Activated T-helper 1 cell treated with anti-CD3 and anti-CD28 coated beads, Interleukin-12 subunit alpha, Interleukin-12 subunit beta, Interleukin-2, Interleukin-4 antibody, amounts not matched to agents 30 ng/mL and 10 ng/mL and 1 ng/mL, durations not matched to agents 14 hours and 24 hours and 36 hours (primary cell): ENCODE measurements at regions not wholly inside any gene's neighbourhood (a gene's known extent, or its start where the extent isn't known, plus 50 kb on each side); places are given as distances from the start of the nearest gene placed in this dataset.

Source experiments
- DNase-seq: peaks from one replicate; pipeline ENCODE4 v3.0.0; 2021; ENCODE audit warnings: low spot score
- H3K27ac Mint-ChIP-seq: one replicate; pipeline ENCODE4 v1.8.0; 2021; ENCODE audit warnings: mild to moderate bottlenecking, mixed read lengths
- H3K27me3 Mint-ChIP-seq: one replicate; pipeline ENCODE4 v1.8.0; 2022; ENCODE audit warnings: mild to moderate bottlenecking, moderate library complexity, mixed read lengths; ENCODE audit not compliant: insufficient read depth
- H3K36me3 Mint-ChIP-seq: one replicate; pipeline ENCODE4 v1.8.0; 2021; ENCODE audit warnings: low read depth, mixed read lengths
- H3K4me1 Mint-ChIP-seq: one replicate; pipeline ENCODE4 v1.8.0; 2021; ENCODE audit warnings: low read depth, mixed read lengths
- H3K4me3 Mint-ChIP-seq: one replicate; pipeline ENCODE4 v1.8.0; 2021; ENCODE audit warnings: mild to moderate bottlenecking, moderate library complexity, mixed read lengths
- H3K9me3 Mint-ChIP-seq: one replicate; pipeline ENCODE4 v1.8.0; 2021; ENCODE audit warnings: mixed read lengths
- intact Hi-C: fragments of 100-400 bp; cut with micrococcal nuclease; formaldehyde crosslinking; loops from one replicate; pipeline ENCODE4 v1.15.1; 2024

DNA sequence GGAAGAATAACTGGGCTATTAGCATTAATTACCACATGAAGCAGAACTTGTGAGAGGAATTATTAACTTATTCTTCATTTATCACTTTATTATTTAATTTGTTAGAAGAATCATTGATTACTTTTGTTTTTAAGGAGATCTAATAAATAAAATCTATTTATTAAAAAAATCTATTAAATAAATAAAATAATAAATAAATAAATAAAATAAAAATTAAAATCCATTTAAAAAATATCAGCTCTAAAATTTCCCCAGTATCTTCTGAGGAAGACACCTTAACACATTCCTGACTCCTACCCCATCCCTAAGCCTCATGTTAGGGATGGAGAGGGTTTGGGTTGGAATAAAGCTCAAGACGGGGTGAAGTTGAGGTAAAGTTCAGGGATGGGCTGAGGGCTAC, 231.4 kb downstream of the CLIC5 start:
- Mint-ChIP-seq H3K36me3 (no peaks in the 10 kb centered on the region), H3K4me1 (no peaks in the 10 kb centered on the region), H3K4me3 (no peak overlapping the region), H3K27me3 (peaks cover 7% of the 10 kb centered on the region), H3K27ac (no peak overlapping the region), H3K9me3 (no peaks in the 10 kb centered on the region)
- intact Hi-C loops, result no loop called here
- no peak for DNase-seq

DNA sequence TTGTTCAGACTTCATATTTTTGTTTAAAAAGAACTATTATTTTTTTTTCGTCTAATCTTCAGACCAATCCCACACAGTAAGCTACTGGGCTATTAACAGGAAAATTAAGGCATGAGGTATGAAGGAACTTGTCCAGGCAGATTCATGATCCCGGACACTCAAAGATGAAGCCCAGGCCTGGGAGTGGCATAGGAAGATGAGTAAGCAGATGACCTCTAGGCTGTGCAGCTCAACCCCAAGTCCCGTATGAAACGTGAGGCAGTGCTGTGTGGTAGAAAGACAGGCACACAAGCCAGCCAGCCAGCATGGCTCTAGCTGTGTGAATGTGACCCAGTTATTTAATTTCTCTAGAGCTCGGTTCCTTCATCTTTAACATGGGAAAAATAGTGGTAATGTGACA, 231.9 kb downstream of the CLIC5 start:
- Mint-ChIP-seq H3K4me3 (no peak overlapping the region), H3K36me3 (no peaks in the 10 kb centered on the region)
- DNase-seq, result no peak

DNA sequence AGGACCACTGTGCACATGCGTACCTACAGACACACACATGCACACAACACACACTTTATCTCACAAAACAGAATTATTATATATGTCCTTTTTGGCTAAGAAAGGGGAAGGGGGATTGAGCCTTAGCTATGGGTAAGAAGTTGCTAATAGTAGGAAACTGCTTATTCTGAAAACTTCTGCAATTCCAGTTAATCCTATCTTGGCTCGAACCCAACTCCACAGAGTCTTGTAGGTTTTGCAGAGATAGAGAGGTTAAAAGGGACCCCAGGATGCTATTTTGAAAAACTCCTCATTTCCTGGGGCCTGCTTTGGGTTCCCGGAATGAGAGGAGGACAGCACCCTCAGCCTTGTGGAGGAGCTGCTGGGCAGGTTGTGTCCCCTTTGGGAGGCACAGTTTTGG, 233.8 kb downstream of the CLIC5 start:
- intact Hi-C loops, result no loop called here
- Mint-ChIP-seq H3K27me3 (peaks cover 9% of the 10 kb centered on the region), H3K4me3 (no peak overlapping the region), H3K9me3 (no peaks in the 10 kb centered on the region), H3K36me3 (peaks cover 2% of the 10 kb centered on the region), H3K4me1 (no peaks in the 10 kb centered on the region), H3K27ac (no peak overlapping the region)
- no peak for DNase-seq

More for the DNA sequence above, 231.9 kb downstream of the CLIC5 start:
- Mint-ChIP-seq H3K27me3 (peaks cover 7% of the 10 kb centered on the region), H3K9me3 (no peaks in the 10 kb centered on the region), H3K4me1 (no peaks in the 10 kb centered on the region), H3K27ac (no peak overlapping the region)
- intact Hi-C loops, result no loop called here

DNA sequence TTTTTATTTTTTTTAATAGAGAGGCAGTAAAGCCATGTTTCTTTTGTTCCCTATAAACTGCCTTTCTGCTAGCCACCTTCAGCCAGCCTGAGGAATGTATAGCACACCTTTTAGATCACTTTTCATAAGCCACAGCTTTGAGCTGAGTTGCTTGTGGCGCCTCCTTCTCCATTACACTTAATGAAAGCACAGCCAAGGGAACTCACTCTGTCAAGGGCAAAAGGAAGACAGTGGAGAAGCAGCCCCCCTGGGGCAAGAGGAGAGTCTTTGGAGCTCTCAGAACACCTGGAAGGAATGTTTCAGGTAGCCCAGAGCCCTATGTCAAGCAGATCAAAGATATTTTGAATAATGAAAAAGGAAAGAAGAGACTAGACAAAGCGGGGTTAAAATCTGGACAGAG, 235.1 kb downstream of the CLIC5 start:
- Mint-ChIP-seq H3K4me1 (no peaks in the 10 kb centered on the region), H3K36me3 (peaks cover 2% of the 10 kb centered on the region), H3K4me3 (no peak overlapping the region), H3K9me3 (no peaks in the 10 kb centered on the region), H3K27ac (no peak overlapping the region), H3K27me3 (peaks cover 9% of the 10 kb centered on the region)
- DNase-seq, result no peak
- intact Hi-C loops, result no loop called here

DNA sequence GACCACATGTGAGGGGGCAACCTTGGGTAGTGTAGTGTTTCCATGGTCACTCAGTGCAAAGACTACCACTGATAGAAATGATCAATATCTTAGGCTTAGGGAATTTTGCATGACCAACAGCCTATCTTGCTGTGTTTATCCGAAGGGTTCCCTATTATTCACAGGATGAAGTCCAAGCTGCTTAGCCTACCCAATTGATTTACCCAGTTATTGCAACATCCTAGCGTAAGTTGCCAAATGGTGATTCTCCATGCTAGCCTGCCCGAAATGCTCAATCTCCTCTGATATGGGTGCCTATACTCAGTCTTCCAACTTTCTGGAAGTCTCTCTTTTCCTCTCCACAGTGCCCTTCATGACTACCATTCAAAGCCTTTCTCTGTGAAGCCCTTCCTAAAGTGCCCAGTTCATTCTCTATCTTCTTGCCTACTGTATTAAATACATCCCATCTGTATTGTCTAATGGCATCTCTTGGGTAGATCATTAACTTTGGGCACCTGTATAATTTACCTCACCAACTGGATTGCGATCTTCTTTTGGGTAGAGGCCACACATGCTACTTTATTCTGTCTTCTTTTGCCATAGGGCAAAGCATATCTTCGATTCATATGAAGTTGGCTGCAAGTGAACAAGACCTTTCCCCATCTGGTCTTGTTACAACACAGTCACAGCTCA, 240.5 kb downstream of the CLIC5 start:
- Mint-ChIP-seq H3K36me3 (peaks cover 4% of the 10 kb centered on the region), H3K27ac (no peak overlapping the region), H3K4me1 (no peaks in the 10 kb centered on the region), H3K27me3 (peaks cover 2% of the 10 kb centered on the region), H3K4me3 (no peak overlapping the region), H3K9me3 (peaks cover 6% of the 10 kb centered on the region)
- intact Hi-C loops, result no loop called here
- no peak for DNase-seq

DNA sequence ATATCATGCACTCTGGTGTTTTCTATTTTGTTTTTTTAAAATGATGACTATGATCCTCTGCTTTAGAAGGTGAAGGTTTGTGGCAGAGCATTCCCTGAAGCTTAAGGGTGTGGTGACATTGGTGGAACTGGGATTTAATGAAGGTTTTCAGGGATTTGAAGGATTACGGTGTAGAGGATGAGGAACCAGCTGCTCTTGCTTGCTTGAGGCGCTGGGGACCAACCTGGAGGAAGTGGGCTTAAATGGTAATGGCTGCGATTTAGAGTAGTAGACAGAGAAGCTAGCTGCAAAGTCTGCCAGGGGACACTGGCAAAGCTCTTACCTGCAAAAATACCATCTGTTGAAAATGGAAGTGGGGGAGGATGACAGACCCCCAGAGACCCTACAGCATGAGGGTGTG, 241.8 kb downstream of the CLIC5 start:
- Mint-ChIP-seq H3K27ac (no peak overlapping the region), H3K36me3 (peaks cover 4% of the 10 kb centered on the region), H3K27me3 (peaks cover 5% of the 10 kb centered on the region), H3K9me3 (peaks cover 14% of the 10 kb centered on the region), H3K4me3 (no peak overlapping the region), H3K4me1 (no peaks in the 10 kb centered on the region)
- DNase-seq, result no peak
- intact Hi-C loops, result no loop called here

DNA sequence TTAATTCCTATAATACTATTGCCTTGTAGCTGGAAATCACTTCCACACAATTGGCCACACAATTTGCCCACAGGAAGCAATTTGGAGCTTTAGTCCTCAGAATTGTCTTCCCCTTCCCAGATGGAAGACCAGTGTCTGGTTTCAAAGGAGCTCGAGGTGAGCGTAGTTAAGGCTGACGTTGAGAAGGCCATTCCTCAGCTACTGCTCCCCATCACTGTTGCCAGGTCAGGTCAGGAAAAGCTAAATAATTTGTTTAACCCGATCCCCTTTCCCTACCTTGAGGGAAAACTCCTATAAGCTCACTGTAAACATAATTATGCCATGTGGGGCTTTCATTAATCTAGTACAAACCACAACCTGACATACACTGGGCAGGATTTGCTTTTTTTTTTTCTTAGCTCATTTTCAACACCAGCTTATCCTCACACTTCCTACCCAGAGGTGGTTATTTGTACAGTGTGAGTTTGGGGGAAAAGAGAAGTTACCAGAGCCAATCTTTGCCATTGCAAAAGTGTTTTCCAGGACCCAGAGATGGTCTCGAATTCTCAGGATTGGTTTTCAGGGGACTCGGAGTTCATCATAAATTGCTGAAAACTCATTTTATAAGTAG, 242.7 kb downstream of the CLIC5 start:
- Mint-ChIP-seq H3K27ac (no peak overlapping the region), H3K9me3 (peaks cover 14% of the 10 kb centered on the region), H3K4me1 (no peaks in the 10 kb centered on the region), H3K4me3 (no peak overlapping the region), H3K36me3 (peaks cover 4% of the 10 kb centered on the region), H3K27me3 (peaks cover 3% of the 10 kb centered on the region)
- no peak for DNase-seq
- intact Hi-C loops, result no loop called here

DNA sequence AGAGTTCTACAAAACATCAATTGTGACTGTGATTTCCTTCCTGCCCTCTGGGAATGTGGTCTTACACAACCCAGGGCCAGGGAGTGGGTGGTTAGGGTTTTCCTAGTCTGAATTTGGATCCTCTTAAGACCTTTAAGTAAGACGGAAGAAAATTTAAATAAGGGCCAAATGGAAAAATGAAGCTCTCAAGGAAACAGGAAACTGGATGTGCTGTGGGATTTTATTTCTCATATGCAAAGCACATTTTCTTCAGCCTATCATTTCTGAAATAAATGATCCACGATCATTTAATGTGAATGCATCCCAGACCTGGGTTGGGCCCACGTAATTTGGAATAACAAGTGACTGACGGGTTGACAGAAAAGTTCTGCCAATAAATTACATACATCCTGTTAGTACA, 243.6 kb downstream of the CLIC5 start:
- no peak for DNase-seq
- Mint-ChIP-seq H3K4me1 (no peaks in the 10 kb centered on the region), H3K36me3 (peaks cover 2% of the 10 kb centered on the region), H3K27me3 (peaks cover 3% of the 10 kb centered on the region), H3K9me3 (peaks cover 14% of the 10 kb centered on the region), H3K27ac (no peak overlapping the region), H3K4me3 (no peak overlapping the region)
- intact Hi-C loops, result no loop called here

DNA sequence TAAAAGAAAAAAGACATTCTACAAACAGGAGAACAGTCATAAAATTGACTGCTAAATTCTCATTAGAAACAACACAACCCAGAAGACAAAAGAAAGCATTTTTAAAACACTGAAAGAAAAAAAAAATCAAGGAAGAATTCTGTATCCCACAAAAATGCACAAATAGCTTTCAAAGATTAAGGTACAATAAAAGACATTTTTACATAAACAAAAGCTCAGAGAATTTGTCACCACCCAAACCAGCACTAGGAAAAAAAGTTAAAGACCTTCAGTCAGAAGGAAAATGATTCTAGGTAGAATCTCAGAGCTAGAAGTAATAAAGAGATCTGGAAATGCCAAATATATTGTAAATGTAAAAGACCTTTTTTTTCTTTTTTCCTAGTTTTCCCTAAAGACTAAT, 252.4 kb downstream of the CLIC5 start:
- Mint-ChIP-seq H3K36me3 (peaks cover 3% of the 10 kb centered on the region), H3K9me3 (peaks cover 26% of the 10 kb centered on the region), H3K4me3 (no peak overlapping the region), H3K27ac (no peak overlapping the region), H3K27me3 (peaks cover 14% of the 10 kb centered on the region), H3K4me1 (peaks cover 8% of the 10 kb centered on the region)
- intact Hi-C loops, result no loop called here
- DNase-seq, result no peak

DNA sequence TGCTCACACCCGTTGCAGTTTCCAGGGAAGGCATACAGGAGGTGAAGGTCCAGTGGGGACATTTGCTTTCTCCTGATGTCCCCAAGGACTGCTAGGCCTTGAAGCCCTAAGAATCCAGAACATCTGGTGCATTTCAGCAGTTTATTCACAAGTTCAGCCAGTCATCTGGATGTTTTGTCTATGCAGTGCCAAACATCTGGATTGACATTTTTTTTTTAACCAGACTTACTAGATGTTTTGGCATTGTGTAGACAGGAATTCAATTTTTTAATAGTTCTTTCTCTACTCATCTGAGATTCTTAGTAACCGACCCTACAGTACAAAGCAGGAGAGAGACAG, 256.2 kb downstream of the CLIC5 start:
- no peak overlapping the region for H3K27ac Mint-ChIP-seq

DNA sequence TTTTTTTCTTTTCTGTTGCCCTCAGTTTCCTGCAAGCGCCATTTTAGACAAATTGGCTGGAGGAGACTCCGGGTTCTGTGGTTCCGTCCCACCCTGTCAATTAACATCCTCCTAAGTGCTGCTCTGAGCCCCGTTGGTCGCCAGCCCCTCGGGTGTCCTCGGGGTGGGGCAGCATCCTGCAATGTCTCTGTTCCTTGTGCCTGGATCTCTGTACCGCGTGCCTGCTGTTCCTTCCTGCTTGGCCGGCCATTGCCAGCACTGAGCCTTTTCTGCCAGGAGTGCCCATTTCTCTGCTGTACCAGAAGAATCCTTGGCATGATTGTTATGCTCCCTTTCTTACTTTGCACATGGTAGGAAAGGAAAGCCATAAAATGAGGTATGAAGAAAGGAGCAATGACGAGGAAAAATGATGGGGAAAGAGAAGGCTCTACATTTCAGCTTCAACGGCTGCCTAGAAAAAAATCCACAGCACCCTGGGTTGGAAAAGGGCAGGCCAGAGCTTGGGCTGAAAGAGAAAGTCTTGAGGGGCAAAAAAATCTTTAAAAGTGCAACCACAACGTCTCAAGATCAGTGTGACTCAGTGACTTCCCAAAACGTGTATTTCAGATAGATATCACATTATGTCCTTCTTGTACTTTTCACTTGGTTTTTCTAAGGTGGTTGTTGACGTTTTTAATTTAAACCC, 256.7 kb downstream of the CLIC5 start:
- DNase-seq, result no peak
- Mint-ChIP-seq H3K27ac (no peak overlapping the region), H3K9me3 (peaks cover 13% of the 10 kb centered on the region), H3K27me3 (peaks cover 12% of the 10 kb centered on the region), H3K4me3 (no peak overlapping the region), H3K36me3 (peaks cover 3% of the 10 kb centered on the region), H3K4me1 (peaks cover 12% of the 10 kb centered on the region)
- intact Hi-C loops, result no loop called here

More for the DNA sequence above, 256.2 kb downstream of the CLIC5 start:
- no peak overlapping the region for H3K4me3 Mint-ChIP-seq
- H3K4me1 Mint-ChIP-seq, result peaks cover 12% of the 10 kb centered on the region
- peaks cover 3% of the 10 kb centered on the region for H3K36me3 Mint-ChIP-seq
- DNase-seq, result no peak
- H3K27me3 Mint-ChIP-seq, result peaks cover 14% of the 10 kb centered on the region
- H3K9me3 Mint-ChIP-seq, result peaks cover 16% of the 10 kb centered on the region
- intact Hi-C loops, result no loop called here

DNA sequence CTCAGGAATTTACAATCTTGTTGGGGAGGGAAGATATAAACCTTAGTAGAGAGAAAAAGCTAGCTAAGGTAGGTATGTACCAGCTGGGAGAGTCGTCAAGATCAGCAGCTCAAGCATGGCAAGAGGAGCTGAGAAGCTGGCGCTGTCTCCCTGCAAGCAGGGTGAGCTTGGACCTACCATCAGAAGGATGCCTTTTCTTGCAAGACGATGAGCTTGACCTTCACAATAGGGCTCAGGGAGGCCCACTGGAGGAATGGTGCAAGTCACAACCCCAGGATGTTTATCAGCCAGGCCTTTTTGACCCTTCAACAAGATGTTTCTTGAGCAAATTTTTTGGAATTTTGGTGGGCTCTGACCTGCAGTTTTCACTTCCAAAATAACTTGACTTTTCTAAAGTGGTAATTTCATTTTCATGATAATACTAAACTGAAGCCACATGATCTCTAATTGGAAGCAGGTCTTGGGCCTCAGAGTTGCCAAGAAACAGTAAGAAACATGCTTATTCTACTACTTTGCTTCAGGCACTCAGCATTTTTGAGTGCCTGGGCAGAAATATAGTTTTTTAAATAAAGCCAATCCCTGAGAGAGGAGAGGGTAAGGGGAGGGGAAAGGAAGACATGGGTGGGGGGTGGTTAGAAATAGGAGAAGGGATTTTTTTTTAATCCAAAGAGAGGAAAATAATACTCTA, 258.1 kb downstream of the CLIC5 start:
- intact Hi-C loops, result no loop called here
- H3K36me3 Mint-ChIP-seq, result no peaks in the 10 kb centered on the region
- peaks cover 12% of the 10 kb centered on the region for H3K4me1 Mint-ChIP-seq
- DNase-seq, result no peak
- H3K27me3 Mint-ChIP-seq, result peaks cover 4% of the 10 kb centered on the region
- H3K27ac Mint-ChIP-seq, result no peak overlapping the region
- H3K9me3 Mint-ChIP-seq, result no peaks in the 10 kb centered on the region
- H3K4me3 Mint-ChIP-seq, result no peak overlapping the region

DNA sequence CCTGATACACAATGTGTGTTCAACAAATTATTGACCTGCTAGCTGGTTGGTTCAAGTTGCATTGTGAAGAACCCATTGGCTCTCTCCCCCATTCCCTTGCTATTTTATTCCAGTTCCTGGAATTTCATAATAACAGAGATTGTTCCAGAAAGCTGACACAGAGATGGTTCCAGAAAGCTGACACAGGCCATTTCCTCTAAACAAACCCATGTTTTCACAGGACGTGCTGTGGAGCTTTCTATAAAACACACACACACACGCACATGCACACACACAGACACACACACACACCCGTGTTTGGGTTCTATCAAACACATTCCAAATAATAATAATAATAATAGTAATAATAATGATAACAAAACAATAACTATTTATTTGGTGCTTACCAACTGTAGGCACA, 259.1 kb downstream of the CLIC5 start:
- Mint-ChIP-seq H3K4me1 (peaks cover 12% of the 10 kb centered on the region), H3K4me3 (no peak overlapping the region), H3K9me3 (no peaks in the 10 kb centered on the region), H3K36me3 (no peaks in the 10 kb centered on the region), H3K27ac (no peak overlapping the region), H3K27me3 (no peaks in the 10 kb centered on the region)
- no peak for DNase-seq
- intact Hi-C loops, result no loop called here
